GM12878 (cell line): ENCODE measurements at regions not wholly inside any gene's neighbourhood (a gene's known extent, or its start where the extent isn't known, plus 50 kb on each side); places are given as distances from the start of the nearest gene placed in this dataset.

Experiments
- CEBPB ChIP-seq, 2 experiments: fragments of 150-350 bp in 1 of 2; IDR thresholded peaks; 2 replicates each; pipeline ENCODE4 v1.6.1; 2012 to 2014; ENCODE audit warnings: low read depth in 2 of 2, low read length in 2 of 2, borderline replicate concordance in 1 of 2, inconsistent platforms in 1 of 2
- CTCF ChIP-seq, 3 experiments: IDR thresholded peaks in 2 of 3; conservative IDR thresholded peaks in 1 of 3; 2 replicates each; pipeline ENCODE4 v1.5.1; 2011; ENCODE audit warnings: low read depth in 3 of 3, low read length in 3 of 3, mild to moderate bottlenecking in 3 of 3, control low read depth in 2 of 3, moderate library complexity in 2 of 3, inconsistent platforms in 1 of 3, mixed read lengths in 1 of 3; ENCODE audit not compliant: control insufficient read depth in 2 of 3, insufficient read depth in 1 of 3; ENCODE audit errors: extremely low read depth in 1 of 3
- POLR2AphosphoS5 ChIP-seq: IDR thresholded peaks from 2 replicates; pipeline ENCODE4 v1.6.1; 2011; ENCODE audit warnings: mild to moderate bottlenecking, low read length, inconsistent platforms
- SREBF1 ChIP-seq: IDR thresholded peaks from 2 replicates; pipeline ENCODE4 v1.6.1; 2012; ENCODE audit warnings: mild to moderate bottlenecking, low read length
- SUZ12 ChIP-seq: fragments of 200-600 bp; sonication (generic); IDR thresholded peaks from one replicate; pipeline ENCODE4 v1.6.1; 2018; ENCODE audit warnings: antibody characterized with exemption, mild to moderate bottlenecking; ENCODE audit not compliant: unreplicated experiment
- USF1 ChIP-seq: IDR thresholded peaks from 2 replicates; pipeline ENCODE4 v1.6.1; 2011; ENCODE audit warnings: borderline replicate concordance, low read depth, mild to moderate bottlenecking, moderate library complexity, mixed read lengths, low read length; ENCODE audit not compliant: insufficient read depth; ENCODE audit errors: extremely low read length

GRCh38 chr12:131507881-131508280 is 203.0 kb upstream of the SFSWAP start:
- TF ChIP-seq CTCF (IDR thresholded peaks at IDR 0.05 in 2 of 3, conservative IDR thresholded peaks at IDR 0.05 in 1 of 3; ENCODE audit: control insufficient read depth in 2 of 3, extremely low read depth in 1 of 3, insufficient read depth in 1 of 3, low read depth in 3 of 3, low read length in 3 of 3) (no peak), SREBF1 (no peak), CEBPB (IDR thresholded peaks at IDR 0.05; ENCODE audit: borderline replicate concordance in 1 of 2, low read depth in 2 of 2, low read length in 2 of 2) (no peak), SUZ12 (no peak), USF1 (no peak), POLR2AphosphoS5 (no peak)
